Spleen (tissue), 11 donors: ENCODE measurements at regions not wholly inside any gene's neighbourhood (a gene's known extent, or its start where the extent isn't known, plus 50 kb on each side); places are given as distances from the start of the nearest gene placed in this dataset.

ENCODE experiments used
- DNase-seq: peaks from one replicate; pipeline ENCODE4 v3.0.0-alpha.2; 2020
- H3K27ac ChIP-seq, 8 donors: fragments of 200-600 bp; sonication (generic) in 7 of 8; 1 replicate in 4 of 8; 2 replicates in 4 of 8; pipeline versions ENCODE4 v1.5.0 to v1.8.0; 2016 to 2021; ENCODE audit warnings: inconsistent platforms in 4 of 8, mild to moderate bottlenecking in 4 of 8, moderate library complexity in 1 of 8
- H3K27me3 ChIP-seq, 7 donors: fragments of 200-600 bp; sonication (generic) in 6 of 7; replicated peaks in 1 of 7; 1 replicate in 4 of 7; 2 replicates in 3 of 7; pipeline versions ENCODE4 v1.5.0 to v1.8.0; 2016 to 2021; ENCODE audit warnings: inconsistent platforms in 3 of 7, mild to moderate bottlenecking in 1 of 7
- H3K36me3 ChIP-seq, 6 donors: fragments of 200-600 bp; sonication (generic) in 5 of 6; 1 replicate in 4 of 6; 2 replicates in 2 of 6; pipeline versions ENCODE4 v1.5.0 to v1.8.0; 2016 to 2021; ENCODE audit warnings: inconsistent platforms in 2 of 6
- H3K4me1 ChIP-seq, 6 donors: fragments of 200-600 bp; sonication (generic) in 5 of 6; 1 replicate in 3 of 6; 2 replicates in 3 of 6; pipeline versions ENCODE4 v1.5.0 to v1.8.0; 2016 to 2021; ENCODE audit warnings: inconsistent platforms in 3 of 6
- H3K4me3 ChIP-seq, 8 donors: fragments of 200-600 bp; sonication (generic) in 7 of 8; 1 replicate in 4 of 8; 2 replicates in 4 of 8; pipeline versions ENCODE4 v1.5.0 to v1.8.0; 2016 to 2021; ENCODE audit warnings: inconsistent platforms in 4 of 8, mild to moderate bottlenecking in 4 of 8, moderate library complexity in 2 of 8
- H3K9me3 ChIP-seq, 8 donors: fragments of 200-600 bp; sonication (generic) in 7 of 8; 1 replicate in 4 of 8; 2 replicates in 4 of 8; pipeline versions ENCODE4 v1.5.0 to v1.8.0; 2016 to 2021; ENCODE audit warnings: inconsistent platforms in 4 of 8
- POLR2A ChIP-seq, 3 donors: fragments of 450-650 bp; IDR thresholded peaks; one replicate each; pipeline ENCODE4 v1.5.1; 2017; ENCODE audit warnings: antibody characterized with exemption in 3 of 3, mild to moderate bottlenecking in 1 of 3
- POLR2AphosphoS5 ChIP-seq, 3 donors: sonication (generic); formaldehyde crosslinking; IDR thresholded peaks; one replicate each; pipeline ENCODE4 v1.5.1; 2017; ENCODE audit warnings: antibody characterized with exemption in 3 of 3
- WGBS, 5 donors: extraction: QIAGEN DNeasy Blood & Tissue Kit in 3 of 5; methylation state at CpG; one replicate each; pipeline versions ENCODE4 v1.1.5 to v1.1.7; 2013 to 2018; 5-methylcytosine and 5-hydroxymethylcytosine counted together
- intact Hi-C: fragments of 100-400 bp; cut with DNase I; formaldehyde crosslinking; loops from one replicate; pipeline ENCODE4 v1.15.0; 2023; ENCODE audit warnings: low total_unique reads
- TF ChIP-seq, protein P1 (sequence below), 11 experiments: fragments of 200-600 bp in 7 of 11; fragments of 450-650 bp in 4 of 11; sonication (generic) in 4 of 11; IDR thresholded peaks in 8 of 11; conservative IDR thresholded peaks in 3 of 11; 1 replicate in 7 of 11; 2 replicates in 4 of 11; pipeline versions ENCODE4 v1.4.0 to v1.8.0; 2016 to 2021; ENCODE audit warnings: antibody characterized with exemption in 11 of 11, inconsistent platforms in 4 of 11, mild to moderate bottlenecking in 1 of 11
- donor health status: healthy with polysubstance abuse.
- donor health status: DM: no; HTN: no; CAD: no; lungs with moderate emphysema.
- donor health status: DM: no; HTN: no; CAD: no.
- donor health status: Bipolar disorder and iron deficiency.
- donor health status: healthy.
- donor health status: DM: no; HTN: no; CAD: no.
- donor health status: DM: yes; HTN: yes; CAD: no.

- TF ChIP-seq, protein P1, sequence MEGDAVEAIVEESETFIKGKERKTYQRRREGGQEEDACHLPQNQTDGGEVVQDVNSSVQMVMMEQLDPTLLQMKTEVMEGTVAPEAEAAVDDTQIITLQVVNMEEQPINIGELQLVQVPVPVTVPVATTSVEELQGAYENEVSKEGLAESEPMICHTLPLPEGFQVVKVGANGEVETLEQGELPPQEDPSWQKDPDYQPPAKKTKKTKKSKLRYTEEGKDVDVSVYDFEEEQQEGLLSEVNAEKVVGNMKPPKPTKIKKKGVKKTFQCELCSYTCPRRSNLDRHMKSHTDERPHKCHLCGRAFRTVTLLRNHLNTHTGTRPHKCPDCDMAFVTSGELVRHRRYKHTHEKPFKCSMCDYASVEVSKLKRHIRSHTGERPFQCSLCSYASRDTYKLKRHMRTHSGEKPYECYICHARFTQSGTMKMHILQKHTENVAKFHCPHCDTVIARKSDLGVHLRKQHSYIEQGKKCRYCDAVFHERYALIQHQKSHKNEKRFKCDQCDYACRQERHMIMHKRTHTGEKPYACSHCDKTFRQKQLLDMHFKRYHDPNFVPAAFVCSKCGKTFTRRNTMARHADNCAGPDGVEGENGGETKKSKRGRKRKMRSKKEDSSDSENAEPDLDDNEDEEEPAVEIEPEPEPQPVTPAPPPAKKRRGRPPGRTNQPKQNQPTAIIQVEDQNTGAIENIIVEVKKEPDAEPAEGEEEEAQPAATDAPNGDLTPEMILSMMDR (IDR thresholded peaks at IDR 0.05 in 8 of 11, conservative IDR thresholded peaks at IDR 0.05 in 3 of 11): no peak
- no peak for TF ChIP-seq POLR2AphosphoS5 (IDR thresholded peaks at IDR 0.05)
- TF ChIP-seq POLR2A (IDR thresholded peaks at IDR 0.05): no peak
- 64 to 83% (median 69%) methylated on average over 5 of the region's 5 CpGs for WGBS, 5 donors
Measured at GRCh38 chr1:4944072-4944471, 289.7 kb downstream of the AJAP1 start.

DNA sequence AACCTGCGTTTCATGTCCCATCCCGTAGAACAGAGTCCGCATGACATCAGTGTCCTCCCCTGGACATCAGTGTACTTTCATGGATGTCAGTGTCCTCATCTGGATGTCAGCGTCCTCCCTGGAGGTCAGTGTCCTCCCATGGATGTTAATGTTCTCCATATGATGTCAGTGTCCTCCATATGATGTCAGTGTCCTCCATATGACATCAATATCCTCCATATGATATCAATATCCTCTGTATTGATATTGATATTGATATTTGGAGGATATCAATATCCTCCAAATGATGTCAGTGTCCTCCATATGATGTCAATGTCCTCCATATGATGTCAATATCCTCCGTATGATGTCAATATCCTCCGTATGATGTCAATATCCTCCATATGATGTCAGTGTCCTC lies 284.9 kb downstream of the AJAP1 start:
- peaks cover 0 to 17% (median 0%) of the 10 kb centered on the region in 8 donors for H3K9me3 ChIP-seq
- no peaks in the 10 kb centered on the region for H3K4me1 ChIP-seq
- WGBS, 5 donors: 77 to 84% (median 81%) methylated on average over 6 of the region's 6 CpGs
- intact Hi-C loops: no loop called here
- H3K27ac ChIP-seq: no peak overlapping the region
- H3K36me3 ChIP-seq: no peaks in the 10 kb centered on the region
- no peak overlapping the region for H3K4me3 ChIP-seq
- no peak for DNase-seq
- TF ChIP-seq POLR2AphosphoS5 (IDR thresholded peaks at IDR 0.05): no peak
- TF ChIP-seq, protein P1 (IDR thresholded peaks at IDR 0.05 in 8 of 11, conservative IDR thresholded peaks at IDR 0.05 in 3 of 11): no peak
- no peak for TF ChIP-seq POLR2A (IDR thresholded peaks at IDR 0.05)
- H3K27me3 ChIP-seq: no peaks in the 10 kb centered on the region

More at GRCh38 chr1:4944072-4944471, 289.7 kb downstream of the AJAP1 start:
- H3K27me3 ChIP-seq: peaks cover 0 to 9% (median 0%) of the 10 kb centered on the region in 7 donors
- no peaks in the 10 kb centered on the region for H3K4me1 ChIP-seq
- H3K9me3 ChIP-seq: peaks cover 0 to 11% (median 0%) of the 10 kb centered on the region in 8 donors
- no peak overlapping the region for H3K4me3 ChIP-seq
- peak overlapping the region in 3 of 8 donors; percentile 27 to 42 (median 33) for H3K27ac ChIP-seq
- no peak for DNase-seq
- H3K36me3 ChIP-seq: no peaks in the 10 kb centered on the region
- intact Hi-C loops: no loop called here

DNA sequence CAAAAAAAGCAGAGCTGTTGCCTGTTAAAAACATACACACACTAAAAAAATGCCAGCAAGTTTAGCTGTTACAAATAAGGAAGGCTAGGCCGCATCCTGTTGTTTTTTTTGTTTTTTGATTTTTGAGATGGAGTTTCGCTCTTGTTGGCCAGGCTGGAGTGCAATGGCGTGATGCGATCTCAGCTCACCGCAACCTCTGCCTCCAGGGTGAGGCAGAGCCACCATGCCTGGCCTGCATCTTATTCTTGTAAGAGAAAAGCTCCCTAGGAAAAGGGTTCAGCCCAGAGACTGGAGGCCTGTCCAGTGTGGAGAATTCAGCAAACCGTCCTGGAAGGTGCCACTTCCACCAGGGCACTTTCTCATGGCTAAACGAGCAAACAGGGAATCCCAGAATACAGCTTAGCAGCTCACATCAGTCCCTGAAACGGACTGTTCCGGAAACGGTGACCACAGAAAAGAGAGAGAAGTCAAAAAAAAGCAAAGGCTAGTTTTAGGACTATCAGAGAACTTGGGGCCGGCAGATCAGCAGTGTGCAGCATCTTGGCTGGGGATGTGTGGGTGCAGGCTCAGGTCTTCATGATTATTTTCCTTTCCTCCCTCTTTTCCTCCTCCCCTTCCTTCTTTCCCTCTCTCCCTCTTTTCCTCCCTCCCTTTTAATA lies 283.6 kb downstream of the AJAP1 start:
- no peaks in the 10 kb centered on the region for H3K4me1 ChIP-seq
- intact Hi-C loops: no loop called here
- no peaks in the 10 kb centered on the region for H3K36me3 ChIP-seq
- H3K27me3 ChIP-seq: no peaks in the 10 kb centered on the region
- H3K4me3 ChIP-seq: no peak overlapping the region
- H3K27ac ChIP-seq: no peak overlapping the region
- TF ChIP-seq, protein P1 (IDR thresholded peaks at IDR 0.05 in 8 of 11, conservative IDR thresholded peaks at IDR 0.05 in 3 of 11): no peak
- 81 to 90% (median 87%) methylated on average over 11 of the region's 11 CpGs for WGBS, 5 donors
- peaks cover 0 to 17% (median 0%) of the 10 kb centered on the region in 8 donors for H3K9me3 ChIP-seq
- DNase-seq: no peak

DNA sequence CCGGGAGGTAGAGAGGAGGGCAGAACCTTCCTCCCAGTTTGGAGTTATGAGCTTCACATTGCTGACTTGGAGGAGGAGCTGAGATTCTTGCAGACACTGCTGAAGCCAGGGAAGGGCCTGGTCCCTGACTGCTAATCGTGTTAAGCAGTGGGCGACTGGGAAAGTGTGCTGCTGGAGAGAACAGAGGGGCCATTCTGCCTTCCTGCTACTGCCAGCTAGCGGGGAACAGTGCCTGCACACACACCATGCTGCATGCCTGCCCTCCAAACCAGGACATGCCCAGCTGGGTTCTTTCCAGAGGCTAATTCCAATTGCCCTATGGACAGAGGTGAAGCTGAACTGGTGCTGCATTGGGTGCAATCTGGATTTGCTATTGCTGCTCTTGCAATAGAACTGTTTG lies 281.4 kb downstream of the AJAP1 start:
- Histone ChIP-seq H3K4me1 (no peaks in the 10 kb centered on the region), H3K9me3 (peaks cover 0 to 17% (median 0%) of the 10 kb centered on the region in 8 donors), H3K36me3 (no peaks in the 10 kb centered on the region), H3K27me3 (no peaks in the 10 kb centered on the region), H3K4me3 (no peak overlapping the region), H3K27ac (no peak overlapping the region)
- TF ChIP-seq, protein P1 (IDR thresholded peaks at IDR 0.05 in 8 of 11, conservative IDR thresholded peaks at IDR 0.05 in 3 of 11): no peak
- no peak for TF ChIP-seq POLR2A (IDR thresholded peaks at IDR 0.05)
- TF ChIP-seq POLR2AphosphoS5 (IDR thresholded peaks at IDR 0.05): no peak
- WGBS, 5 donors: 57 to 84% (median 69%) methylated on average over 2 to 4 of the region's 4 CpGs
- intact Hi-C loops: no loop called here
- no peak for DNase-seq
